Activated naive CD8-positive, alpha-beta T cell (primary cell): ENCODE measurements at regions not wholly inside any gene's neighbourhood (a gene's known extent, or its start where the extent isn't known, plus 50 kb on each side); places are given as distances from the start of the nearest gene placed in this dataset.

Experiments
- H3K27ac Mint-ChIP-seq: one replicate; pipeline ENCODE4 v1.8.0; 2021; ENCODE audit warnings: mixed read lengths
- H3K27me3 Mint-ChIP-seq: one replicate; pipeline ENCODE4 v1.8.0; 2021; ENCODE audit warnings: mixed read lengths
- H3K36me3 Mint-ChIP-seq: one replicate; pipeline ENCODE4 v1.8.0; 2021; ENCODE audit warnings: mixed read lengths
- H3K4me1 Mint-ChIP-seq: one replicate; pipeline ENCODE4 v1.8.0; 2021; ENCODE audit warnings: low read depth, mixed read lengths
- H3K4me3 Mint-ChIP-seq: one replicate; pipeline ENCODE4 v1.8.0; 2021; ENCODE audit warnings: mild to moderate bottlenecking, mixed read lengths
- H3K9me3 Mint-ChIP-seq: one replicate; pipeline ENCODE4 v1.8.0; 2021; ENCODE audit warnings: low read depth, mixed read lengths

DNA sequence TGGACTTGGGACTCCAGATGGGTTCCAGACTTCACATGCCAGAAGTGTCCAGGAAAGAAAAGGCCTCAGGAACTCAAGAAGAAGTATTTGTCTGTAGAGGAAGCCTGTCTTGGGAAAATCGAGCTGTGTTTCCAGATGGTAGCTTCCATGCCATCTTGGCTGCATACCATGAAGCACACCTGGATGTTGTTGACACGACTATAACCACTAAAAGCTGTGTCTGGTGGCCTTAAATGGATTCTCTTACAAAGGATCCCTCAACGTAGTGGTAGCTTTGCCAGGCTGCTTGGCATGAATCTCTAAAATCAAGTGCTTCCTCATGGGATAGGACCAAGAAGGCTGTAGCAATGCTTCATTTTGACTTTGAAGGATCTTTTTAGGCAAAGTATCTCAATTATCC, 313.4 kb upstream of the BOD1L1 start:
- H3K36me3 Mint-ChIP-seq: no peaks in the 10 kb centered on the region

GRCh38 chr4:13942977-13943376, 315.5 kb upstream of the BOD1L1 start:
- Mint-ChIP-seq H3K27me3 (no peaks in the 10 kb centered on the region), H3K4me1 (no peaks in the 10 kb centered on the region), H3K36me3 (no peaks in the 10 kb centered on the region), H3K9me3 (no peaks in the 10 kb centered on the region), H3K4me3 (no peak overlapping the region), H3K27ac (no peak overlapping the region)

More for the DNA sequence above, 313.4 kb upstream of the BOD1L1 start:
- no peak overlapping the region for H3K27ac Mint-ChIP-seq
- no peak overlapping the region for H3K4me3 Mint-ChIP-seq
- no peaks in the 10 kb centered on the region for H3K4me1 Mint-ChIP-seq
- no peaks in the 10 kb centered on the region for H3K27me3 Mint-ChIP-seq
- H3K9me3 Mint-ChIP-seq: no peaks in the 10 kb centered on the region

GRCh38 chr4:13944095-13944511, 316.6 kb upstream of the BOD1L1 start:
- Mint-ChIP-seq H3K9me3 (no peaks in the 10 kb centered on the region), H3K4me3 (no peak overlapping the region), H3K4me1 (no peaks in the 10 kb centered on the region), H3K27ac (no peak overlapping the region), H3K27me3 (no peaks in the 10 kb centered on the region), H3K36me3 (no peaks in the 10 kb centered on the region)

GRCh38 chr4:13947921-13948320, 320.4 kb upstream of the BOD1L1 start:
- Mint-ChIP-seq H3K27me3 (no peaks in the 10 kb centered on the region), H3K4me1 (no peaks in the 10 kb centered on the region), H3K36me3 (no peaks in the 10 kb centered on the region), H3K27ac (no peak overlapping the region), H3K9me3 (no peaks in the 10 kb centered on the region), H3K4me3 (no peak overlapping the region)

GRCh38 chr4:13950491-13950890, 323.0 kb upstream of the BOD1L1 start:
- H3K27me3 Mint-ChIP-seq: no peaks in the 10 kb centered on the region
- H3K36me3 Mint-ChIP-seq: no peaks in the 10 kb centered on the region
- H3K27ac Mint-ChIP-seq: no peak overlapping the region
- H3K9me3 Mint-ChIP-seq: no peaks in the 10 kb centered on the region
- no peaks in the 10 kb centered on the region for H3K4me1 Mint-ChIP-seq
- H3K4me3 Mint-ChIP-seq: no peak overlapping the region

DNA sequence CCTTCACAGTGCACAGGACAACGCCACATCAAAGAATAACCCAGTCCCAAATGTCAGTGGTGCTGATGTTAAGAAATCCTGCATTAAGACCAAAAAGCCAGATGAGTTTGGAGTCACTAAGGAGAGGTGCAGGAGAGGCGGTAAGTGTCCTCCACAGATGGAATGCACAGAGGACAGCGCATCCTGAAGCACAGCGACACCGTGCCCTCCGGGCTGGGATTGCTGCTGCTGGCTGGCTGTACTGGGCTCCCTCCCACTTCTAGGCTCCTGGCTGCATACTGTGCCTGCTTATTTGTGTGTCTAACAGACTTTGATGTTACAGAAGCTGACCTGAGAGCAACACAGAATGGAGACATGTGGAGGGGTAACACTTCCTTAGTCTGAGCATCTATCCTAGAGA, 325.6 kb upstream of the BOD1L1 start:
- no peaks in the 10 kb centered on the region for H3K27me3 Mint-ChIP-seq
- no peaks in the 10 kb centered on the region for H3K4me1 Mint-ChIP-seq
- H3K9me3 Mint-ChIP-seq: no peaks in the 10 kb centered on the region
- H3K4me3 Mint-ChIP-seq: no peak overlapping the region
- no peak overlapping the region for H3K27ac Mint-ChIP-seq
- H3K36me3 Mint-ChIP-seq: no peaks in the 10 kb centered on the region

DNA sequence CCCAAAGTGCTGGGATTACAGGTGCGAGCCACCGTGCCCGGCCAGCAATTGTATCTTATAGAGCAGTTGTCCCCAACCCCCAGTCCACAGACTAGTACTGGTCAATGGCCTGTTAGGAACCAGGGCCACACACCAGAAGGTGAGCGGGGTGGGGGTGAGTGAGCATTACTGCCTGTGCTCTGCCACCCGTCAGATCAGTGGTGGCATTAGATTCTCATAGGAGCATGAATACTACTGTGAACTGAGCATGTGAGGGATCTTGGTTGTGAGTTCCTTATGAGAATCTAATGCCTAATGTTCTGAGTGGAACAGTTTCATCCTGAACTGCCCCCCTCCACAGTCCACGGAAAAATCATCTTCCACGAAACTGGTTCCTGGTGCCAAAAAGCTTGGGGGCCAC, 328.0 kb upstream of the BOD1L1 start:
- no peaks in the 10 kb centered on the region for H3K4me1 Mint-ChIP-seq
- H3K36me3 Mint-ChIP-seq: no peaks in the 10 kb centered on the region
- H3K4me3 Mint-ChIP-seq: no peak overlapping the region
- H3K9me3 Mint-ChIP-seq: no peaks in the 10 kb centered on the region
- H3K27ac Mint-ChIP-seq: no peak overlapping the region
- H3K27me3 Mint-ChIP-seq: no peaks in the 10 kb centered on the region

DNA sequence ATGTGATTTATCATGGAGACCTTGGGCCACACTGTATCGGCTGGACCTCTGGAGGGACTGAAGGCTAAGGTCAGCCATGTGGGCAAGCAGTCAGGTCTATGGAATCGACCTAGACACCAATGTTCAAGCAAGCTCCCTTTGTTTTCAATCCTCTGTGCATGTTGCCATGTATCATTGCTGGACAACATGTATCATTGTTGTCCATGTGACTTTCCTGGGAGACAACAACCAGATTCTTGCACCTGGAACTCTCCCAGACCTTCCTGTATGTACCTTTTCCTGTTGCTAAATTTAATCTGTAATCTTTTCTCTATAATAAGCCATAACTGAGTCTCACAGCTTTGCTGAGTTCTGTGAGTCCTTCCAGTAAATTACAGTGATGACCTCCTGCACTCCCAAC, 329.4 kb upstream of the BOD1L1 start:
- Mint-ChIP-seq H3K4me1 (no peaks in the 10 kb centered on the region), H3K27ac (no peak overlapping the region), H3K36me3 (no peaks in the 10 kb centered on the region), H3K9me3 (no peaks in the 10 kb centered on the region), H3K27me3 (no peaks in the 10 kb centered on the region), H3K4me3 (no peak overlapping the region)

- no peaks in the 10 kb centered on the region for H3K27me3 Mint-ChIP-seq
- no peaks in the 10 kb centered on the region for H3K9me3 Mint-ChIP-seq
- no peaks in the 10 kb centered on the region for H3K4me1 Mint-ChIP-seq
- no peaks in the 10 kb centered on the region for H3K36me3 Mint-ChIP-seq
- no peak overlapping the region for H3K4me3 Mint-ChIP-seq
- H3K27ac Mint-ChIP-seq: no peak overlapping the region
Measured at GRCh38 chr4:13957871-13958270, 330.3 kb upstream of the BOD1L1 start.

DNA sequence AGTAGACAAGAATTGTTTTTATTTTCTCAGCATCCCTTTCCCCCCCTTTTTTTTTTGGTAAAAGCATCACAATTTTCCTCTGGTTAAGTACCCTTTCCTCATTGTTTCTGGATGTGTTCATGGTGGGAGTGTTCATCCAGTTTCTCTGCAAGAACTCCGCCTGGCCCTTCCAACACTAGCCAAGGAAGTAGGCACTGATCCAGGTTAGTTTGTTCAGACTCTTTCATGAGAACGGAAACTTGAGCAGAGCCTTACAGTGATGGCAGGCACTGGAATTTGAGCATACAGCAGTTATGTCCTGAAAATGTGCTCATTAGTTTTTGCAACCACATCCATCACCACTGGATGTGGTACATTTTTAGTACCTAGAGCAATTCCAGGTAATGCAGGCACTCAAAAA, 336.1 kb upstream of the BOD1L1 start:
- no peaks in the 10 kb centered on the region for H3K36me3 Mint-ChIP-seq
- H3K4me1 Mint-ChIP-seq: no peaks in the 10 kb centered on the region
- H3K9me3 Mint-ChIP-seq: no peaks in the 10 kb centered on the region
- no peak overlapping the region for H3K4me3 Mint-ChIP-seq
- no peaks in the 10 kb centered on the region for H3K27me3 Mint-ChIP-seq
- H3K27ac Mint-ChIP-seq: no peak overlapping the region

DNA sequence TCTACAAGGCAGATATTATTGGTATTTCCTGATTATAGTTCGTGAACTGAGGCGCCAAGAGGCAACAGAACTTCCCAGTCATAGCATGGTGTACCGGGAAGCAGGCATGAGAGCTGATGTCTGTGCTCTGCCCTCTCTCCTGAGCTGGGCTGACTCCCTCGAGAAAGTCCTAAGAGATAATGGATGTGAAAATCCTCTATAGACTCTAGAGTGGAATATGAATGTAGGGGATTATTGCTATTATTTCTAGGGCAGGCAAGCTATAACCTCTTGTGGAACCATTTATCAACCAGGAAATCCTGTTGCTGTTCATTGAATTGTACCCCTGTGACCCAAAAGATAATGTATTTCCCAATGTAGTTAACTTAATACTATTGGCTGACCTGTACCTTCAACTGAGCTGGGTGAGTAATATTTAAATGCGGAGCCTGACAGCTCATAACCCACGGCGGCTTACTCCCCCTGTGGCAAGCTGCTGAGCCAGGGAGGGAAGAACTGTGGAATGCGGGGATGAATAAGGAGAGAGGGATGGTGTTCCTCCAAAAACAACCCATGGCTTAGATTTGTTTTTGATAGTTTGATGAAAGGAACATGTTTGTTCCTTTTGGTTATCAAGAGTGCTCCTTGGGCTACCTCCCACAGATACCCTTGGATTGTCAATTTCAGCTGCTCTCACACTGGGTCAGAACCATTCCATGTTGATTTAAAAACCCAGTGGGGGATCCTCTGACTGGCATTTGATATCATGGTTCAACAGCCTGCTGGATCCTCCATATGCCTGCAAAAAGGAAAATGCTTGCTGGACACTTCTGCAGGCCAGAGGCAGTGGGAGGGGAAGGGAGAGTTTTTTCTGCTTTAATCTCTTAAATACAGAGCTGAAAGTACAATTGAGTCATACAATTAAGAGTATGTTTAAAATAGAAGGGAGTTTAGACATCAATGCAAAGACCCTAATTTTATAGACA, 339.0 kb upstream of the BOD1L1 start:
- Mint-ChIP-seq H3K36me3 (no peaks in the 10 kb centered on the region), H3K27me3 (no peaks in the 10 kb centered on the region), H3K9me3 (no peaks in the 10 kb centered on the region), H3K27ac (no peak overlapping the region), H3K4me1 (no peaks in the 10 kb centered on the region), H3K4me3 (no peak overlapping the region)

DNA sequence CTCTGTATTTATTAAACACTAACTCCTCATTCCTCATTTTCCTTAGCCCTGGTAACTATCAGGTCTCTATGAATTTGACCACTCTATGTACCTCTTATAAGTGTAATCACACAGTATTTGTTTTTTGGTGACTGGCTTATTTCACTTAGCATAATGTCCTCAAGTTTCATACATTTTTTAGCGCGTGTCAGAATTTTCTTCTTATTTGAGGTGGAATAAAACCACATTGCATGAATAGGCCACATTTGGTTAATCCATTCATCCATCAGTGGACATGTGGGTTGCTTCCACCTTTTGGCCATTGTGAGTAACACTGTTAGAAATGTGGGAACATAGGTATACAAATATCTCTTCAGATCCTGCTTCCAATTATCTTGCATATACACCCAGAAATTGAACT, 341.2 kb upstream of the BOD1L1 start:
- Mint-ChIP-seq H3K9me3 (no peaks in the 10 kb centered on the region), H3K4me1 (no peaks in the 10 kb centered on the region)

GRCh38 chr4:13970349-13970748, 342.8 kb upstream of the BOD1L1 start:
- H3K4me3 Mint-ChIP-seq: no peak overlapping the region
- no peaks in the 10 kb centered on the region for H3K4me1 Mint-ChIP-seq
- H3K9me3 Mint-ChIP-seq: no peaks in the 10 kb centered on the region
- no peaks in the 10 kb centered on the region for H3K27me3 Mint-ChIP-seq
- H3K36me3 Mint-ChIP-seq: no peaks in the 10 kb centered on the region
- H3K27ac Mint-ChIP-seq: no peak overlapping the region

More for the DNA sequence above, 341.2 kb upstream of the BOD1L1 start:
- Mint-ChIP-seq H3K4me3 (no peak overlapping the region), H3K27me3 (no peaks in the 10 kb centered on the region), H3K27ac (no peak overlapping the region), H3K36me3 (no peaks in the 10 kb centered on the region)

DNA sequence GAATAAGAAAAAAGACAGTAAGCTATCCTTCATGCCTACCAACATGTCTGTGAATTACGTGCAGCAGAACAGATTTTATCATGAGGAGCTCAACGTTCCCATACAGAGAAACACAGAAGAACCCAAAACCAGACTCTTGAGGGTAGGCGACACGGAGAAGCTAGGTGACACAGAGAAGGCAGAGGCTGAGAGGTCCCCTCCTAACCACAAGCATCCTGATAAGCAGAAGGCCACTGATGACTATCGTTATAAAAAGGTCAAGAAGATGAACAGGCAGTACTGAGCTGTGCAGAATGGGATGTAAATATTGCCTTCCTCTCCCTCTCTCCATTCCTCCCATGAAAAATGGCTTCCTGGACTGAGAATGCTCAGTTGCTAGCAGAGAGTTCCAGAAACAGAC, 350.2 kb upstream of the BOD1L1 start:
- Mint-ChIP-seq H3K4me3 (no peak overlapping the region), H3K36me3 (no peaks in the 10 kb centered on the region), H3K27ac (no peak overlapping the region), H3K4me1 (no peaks in the 10 kb centered on the region), H3K9me3 (no peaks in the 10 kb centered on the region), H3K27me3 (no peaks in the 10 kb centered on the region)

DNA sequence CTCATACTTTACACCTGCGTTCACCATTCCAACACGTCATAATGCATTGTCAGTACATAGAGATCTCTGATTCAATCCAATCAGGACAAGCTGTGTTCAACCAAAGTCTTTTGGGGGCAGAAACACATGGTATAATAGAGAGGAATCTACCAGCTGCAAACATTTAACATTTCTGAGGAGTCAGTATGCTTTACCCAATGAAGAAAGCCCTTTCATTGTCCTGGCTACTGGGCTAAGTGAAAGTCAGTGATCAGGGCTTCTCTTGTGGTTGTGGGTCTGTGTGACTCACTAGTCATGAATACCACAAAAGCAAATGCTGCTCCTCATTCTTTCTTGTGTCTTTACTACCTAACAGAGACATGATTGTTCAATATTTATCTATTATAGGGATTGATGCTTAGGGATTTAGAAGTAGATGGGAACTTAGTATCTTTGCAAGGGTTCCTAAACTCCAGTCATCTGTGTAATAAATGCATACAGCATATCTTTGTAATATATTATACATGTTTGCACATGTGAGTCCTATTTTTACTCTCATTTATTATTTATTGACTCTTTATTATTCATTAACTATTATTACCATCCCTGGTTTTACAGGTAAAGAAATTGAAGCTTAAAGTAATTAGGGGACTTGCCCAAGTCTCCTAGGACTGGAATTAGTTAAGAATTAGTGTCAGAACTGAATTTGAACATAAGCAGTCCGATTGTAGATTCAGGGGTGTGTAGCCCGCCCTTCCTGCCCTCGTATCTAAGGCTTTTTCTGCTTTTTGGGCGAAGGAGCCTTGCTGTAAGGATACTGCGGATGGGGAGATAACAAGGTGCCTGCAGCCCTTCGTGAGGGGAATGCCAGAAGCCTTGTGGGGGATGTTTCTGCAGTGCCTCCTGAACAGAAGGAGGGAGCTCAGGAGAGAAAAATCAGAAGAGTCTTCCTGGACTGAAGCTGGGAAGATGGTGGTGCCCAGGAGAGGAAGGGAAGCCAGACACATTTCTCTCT, 353.1 kb upstream of the BOD1L1 start:
- no peaks in the 10 kb centered on the region for H3K4me1 Mint-ChIP-seq
- no peak overlapping the region for H3K4me3 Mint-ChIP-seq
- no peak overlapping the region for H3K27ac Mint-ChIP-seq
- no peaks in the 10 kb centered on the region for H3K9me3 Mint-ChIP-seq
- H3K36me3 Mint-ChIP-seq: no peaks in the 10 kb centered on the region
- no peaks in the 10 kb centered on the region for H3K27me3 Mint-ChIP-seq
